DND-41 (cell line): ENCODE measurements at regions not wholly inside any gene's neighbourhood (a gene's known extent, or its start where the extent isn't known, plus 50 kb on each side); places are given as distances from the start of the nearest gene placed in this dataset.

Experiments used
- CTCF ChIP-seq: IDR thresholded peaks from 2 replicates; pipeline ENCODE4 v1.5.1; 2012; ENCODE audit warnings: borderline replicate concordance, low read length, moderate library complexity, mild to moderate bottlenecking; ENCODE audit not compliant: poor library complexity, severe bottlenecking; ENCODE audit errors: extremely low read depth
- EZH2 ChIP-seq: IDR thresholded peaks from 3 replicates; pipeline ENCODE4 v1.6.1; 2012; ENCODE audit warnings: borderline replicate concordance, low read depth, mild to moderate bottlenecking, moderate library complexity, low read length, inconsistent platforms; ENCODE audit not compliant: severe bottlenecking

GRCh38 chr17:31699886-31700285 is 159.2 kb downstream of the COPRS start:
- TF ChIP-seq EZH2 (no peak), CTCF (no peak)
